ENCODE measurements at regions not wholly inside any gene's neighbourhood (a gene's known extent, or its start where the extent isn't known, plus 50 kb on each side); places are given as distances from the start of the nearest gene placed in this dataset.

DNA sequence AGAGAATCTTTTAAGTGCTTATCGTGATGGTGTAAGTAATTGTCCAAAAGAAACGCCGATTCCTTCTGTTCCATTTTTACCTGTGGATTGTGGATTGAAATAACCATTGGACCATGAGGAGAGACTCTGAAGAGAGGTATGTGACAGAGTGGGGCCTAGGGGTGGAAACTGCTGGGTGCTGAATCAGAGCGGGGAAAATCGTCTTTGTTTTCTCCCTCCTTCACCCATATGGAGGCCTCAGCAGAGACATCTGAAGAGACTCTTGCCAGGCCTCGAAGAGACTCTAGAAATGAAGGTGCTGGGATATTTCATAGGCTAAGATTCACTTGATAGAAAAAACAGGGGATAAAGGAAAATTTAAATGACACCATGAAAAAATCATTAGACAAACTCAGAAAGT lies 1327.0 kb downstream of the BRINP3 start:
- no peak for DNase-seq
- H3K4me3 ChIP-seq: no peak overlapping the region
- intact Hi-C loops (cut with DNase I): no loop called here
- 81 to 86% methylated on average over 6 of the region's 6 CpGs for WGBS, 2 donors
- no peak overlapping the region for H3K27ac ChIP-seq
- H3K9me3 ChIP-seq: no peaks in the 10 kb centered on the region
- H3K4me1 ChIP-seq: no peaks in the 10 kb centered on the region
- no peaks in the 10 kb centered on the region for H3K27me3 ChIP-seq
- H3K36me3 ChIP-seq: no peaks in the 10 kb centered on the region
- TF ChIP-seq, protein P1, sequence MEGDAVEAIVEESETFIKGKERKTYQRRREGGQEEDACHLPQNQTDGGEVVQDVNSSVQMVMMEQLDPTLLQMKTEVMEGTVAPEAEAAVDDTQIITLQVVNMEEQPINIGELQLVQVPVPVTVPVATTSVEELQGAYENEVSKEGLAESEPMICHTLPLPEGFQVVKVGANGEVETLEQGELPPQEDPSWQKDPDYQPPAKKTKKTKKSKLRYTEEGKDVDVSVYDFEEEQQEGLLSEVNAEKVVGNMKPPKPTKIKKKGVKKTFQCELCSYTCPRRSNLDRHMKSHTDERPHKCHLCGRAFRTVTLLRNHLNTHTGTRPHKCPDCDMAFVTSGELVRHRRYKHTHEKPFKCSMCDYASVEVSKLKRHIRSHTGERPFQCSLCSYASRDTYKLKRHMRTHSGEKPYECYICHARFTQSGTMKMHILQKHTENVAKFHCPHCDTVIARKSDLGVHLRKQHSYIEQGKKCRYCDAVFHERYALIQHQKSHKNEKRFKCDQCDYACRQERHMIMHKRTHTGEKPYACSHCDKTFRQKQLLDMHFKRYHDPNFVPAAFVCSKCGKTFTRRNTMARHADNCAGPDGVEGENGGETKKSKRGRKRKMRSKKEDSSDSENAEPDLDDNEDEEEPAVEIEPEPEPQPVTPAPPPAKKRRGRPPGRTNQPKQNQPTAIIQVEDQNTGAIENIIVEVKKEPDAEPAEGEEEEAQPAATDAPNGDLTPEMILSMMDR (IDR thresholded peaks at IDR 0.05): no peak
- no peak for TF ChIP-seq POLR2AphosphoS5 (IDR thresholded peaks at IDR 0.05)
- TF ChIP-seq EP300 (IDR thresholded peaks at IDR 0.05): no peak
- TF ChIP-seq POLR2A (IDR thresholded peaks at IDR 0.05): no peak

DNA sequence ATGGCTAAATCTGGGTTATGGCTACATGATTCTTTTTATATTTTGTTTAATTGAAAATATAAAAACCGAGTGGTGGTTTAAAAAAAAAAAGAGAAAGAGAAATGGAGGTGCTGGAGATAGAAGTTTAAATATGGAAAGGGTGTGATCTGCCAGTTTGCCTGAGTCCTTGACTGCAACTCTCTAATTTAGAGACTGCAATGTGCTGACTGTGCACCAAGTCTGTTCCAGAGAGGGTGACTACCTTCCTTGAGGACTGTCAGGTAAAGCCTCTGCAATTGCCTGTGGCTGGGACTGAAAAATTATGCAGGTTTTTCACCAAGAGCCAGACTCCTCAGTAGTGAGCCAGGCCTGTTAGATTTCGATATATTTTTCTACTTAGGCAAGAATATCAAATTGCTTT lies 1326.3 kb downstream of the BRINP3 start:
- DNase-seq: no peak
- Histone ChIP-seq H3K4me3 (no peak overlapping the region), H3K27ac (no peak overlapping the region), H3K36me3 (no peaks in the 10 kb centered on the region), H3K9me3 (no peaks in the 10 kb centered on the region), H3K4me1 (no peaks in the 10 kb centered on the region), H3K27me3 (no peaks in the 10 kb centered on the region)
- WGBS, 2 donors: 44% methylated on average over 2 of the region's 2 CpGs
- TF ChIP-seq, protein P1 (IDR thresholded peaks at IDR 0.05): no peak
- TF ChIP-seq EP300 (IDR thresholded peaks at IDR 0.05) (no peak), POLR2A (IDR thresholded peaks at IDR 0.05) (no peak), POLR2AphosphoS5 (IDR thresholded peaks at IDR 0.05) (no peak)
- intact Hi-C loops (cut with DNase I): no loop called here

DNA sequence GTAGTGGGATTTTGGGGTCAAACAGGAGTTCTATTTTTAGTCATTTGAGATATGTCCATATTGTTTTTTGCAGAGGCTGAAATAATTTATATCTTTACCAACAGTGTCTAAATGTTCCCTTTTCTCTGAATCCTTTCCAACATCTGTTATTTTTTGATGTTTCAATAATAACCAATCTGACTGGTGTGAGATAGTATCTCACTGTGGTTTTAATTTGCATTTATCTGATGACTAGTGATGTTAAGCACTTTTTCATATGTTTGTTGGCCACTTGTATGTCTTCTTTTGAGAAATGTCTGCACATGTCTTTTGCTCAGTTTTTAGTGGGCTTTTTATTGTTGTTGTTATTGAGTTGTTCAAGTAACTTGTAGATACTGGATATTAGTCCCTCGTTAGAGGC lies 1325.0 kb downstream of the BRINP3 start:
- H3K36me3 ChIP-seq: no peaks in the 10 kb centered on the region
- WGBS, 2 donors: 76 to 82% methylated on average over 1 of the region's 1 CpG
- intact Hi-C loops (cut with DNase I): no loop called here
- no peaks in the 10 kb centered on the region for H3K27me3 ChIP-seq
- no peak overlapping the region for H3K27ac ChIP-seq
- DNase-seq: no peak
- TF ChIP-seq POLR2AphosphoS5 (IDR thresholded peaks at IDR 0.05): no peak
- TF ChIP-seq EP300 (IDR thresholded peaks at IDR 0.05): no peak
- TF ChIP-seq, protein P1 (IDR thresholded peaks at IDR 0.05): no peak
- no peak for TF ChIP-seq POLR2A (IDR thresholded peaks at IDR 0.05)
- no peak overlapping the region for H3K4me3 ChIP-seq
- H3K4me1 ChIP-seq: no peaks in the 10 kb centered on the region
- no peaks in the 10 kb centered on the region for H3K9me3 ChIP-seq

DNA sequence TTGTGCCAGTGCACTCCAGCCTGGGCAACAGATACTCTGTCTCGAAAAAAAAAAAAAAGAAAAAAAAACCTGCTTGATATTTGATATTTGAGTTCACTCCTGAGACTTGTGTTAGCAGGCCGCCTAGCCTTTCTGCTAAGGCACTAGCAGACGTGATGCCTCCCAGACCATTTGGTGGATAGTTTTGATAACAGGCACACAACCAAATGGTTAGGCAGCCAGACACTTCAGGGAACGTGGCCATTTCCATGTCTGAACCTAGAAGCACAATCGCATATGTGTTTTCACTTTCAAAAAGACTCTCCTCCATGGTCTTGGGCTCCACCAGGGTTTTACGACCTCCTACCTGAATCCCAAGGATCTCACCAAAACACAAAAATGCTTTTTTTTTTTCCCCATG lies 1319.5 kb downstream of the BRINP3 start:
- H3K9me3 ChIP-seq: no peaks in the 10 kb centered on the region
- H3K4me1 ChIP-seq: no peaks in the 10 kb centered on the region
- no peak overlapping the region for H3K4me3 ChIP-seq
- no peak for DNase-seq
- WGBS, 2 donors: 62 to 67% methylated on average over 6 of the region's 6 CpGs
- H3K27ac ChIP-seq: no peak overlapping the region
- TF ChIP-seq POLR2AphosphoS5 (IDR thresholded peaks at IDR 0.05) (no peak), EP300 (IDR thresholded peaks at IDR 0.05) (no peak), POLR2A (IDR thresholded peaks at IDR 0.05) (no peak)
- TF ChIP-seq, protein P1 (IDR thresholded peaks at IDR 0.05): no peak
- no peaks in the 10 kb centered on the region for H3K36me3 ChIP-seq
- intact Hi-C loops (cut with DNase I): no loop called here
- no peaks in the 10 kb centered on the region for H3K27me3 ChIP-seq

DNA sequence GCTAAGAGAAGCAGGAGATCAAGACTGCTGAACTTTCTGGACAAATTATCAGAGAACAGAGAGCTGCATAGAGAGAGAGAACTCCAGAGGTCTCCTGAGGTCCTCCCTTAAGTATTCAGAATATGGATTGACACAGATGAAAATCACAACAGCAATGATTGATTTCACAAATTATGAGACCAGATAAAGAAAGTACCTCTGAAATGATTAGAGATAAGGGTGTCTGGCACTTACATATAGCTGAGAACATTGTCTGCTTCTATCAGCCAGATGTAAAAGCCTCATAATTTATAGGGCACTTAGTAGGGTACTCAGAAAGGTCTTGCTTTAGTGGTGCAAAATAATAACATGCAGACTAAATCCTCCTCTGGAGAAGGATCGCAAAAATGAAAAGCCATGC lies 1301.8 kb downstream of the BRINP3 start:
- Histone ChIP-seq H3K9me3 (no peaks in the 10 kb centered on the region), H3K4me3 (no peak overlapping the region), H3K36me3 (no peaks in the 10 kb centered on the region), H3K27me3 (no peaks in the 10 kb centered on the region), H3K27ac (no peak overlapping the region), H3K4me1 (no peaks in the 10 kb centered on the region)
- TF ChIP-seq POLR2A (IDR thresholded peaks at IDR 0.05): no peak
- TF ChIP-seq, protein P1 (IDR thresholded peaks at IDR 0.05): no peak
- TF ChIP-seq EP300 (IDR thresholded peaks at IDR 0.05): no peak
- no peak for TF ChIP-seq POLR2AphosphoS5 (IDR thresholded peaks at IDR 0.05)
- DNase-seq: no peak
- WGBS, 2 donors: 89 to 91% methylated on average over 1 of the region's 1 CpG
- intact Hi-C loops (cut with DNase I): no loop called here

Data from sigmoid colon (tissue), 6 donors.